CD14-positive monocyte (primary cell): ENCODE measurements at regions not wholly inside any gene's neighbourhood (a gene's known extent, or its start where the extent isn't known, plus 50 kb on each side); places are given as distances from the start of the nearest gene placed in this dataset.

ENCODE experiments used
- DNase-seq, 3 donors: peaks; one replicate each; pipeline ENCODE4 v3.0.0-alpha.2; 2011 to 2022
- H2AFZ ChIP-seq: 2 replicates; pipeline ENCODE4 v1.6.0; 2012; ENCODE audit warnings: mild to moderate bottlenecking, low read depth, low read length, inconsistent platforms; ENCODE audit not compliant: insufficient read depth, poor library complexity, severe bottlenecking
- H3K27ac ChIP-seq, 2 donors: 1 replicate in 1 of 2; 2 replicates in 1 of 2; pipeline ENCODE4 v1.5.1; 2012 to 2013; ENCODE audit warnings: low read length in 2 of 2, control low read depth in 1 of 2, inconsistent platforms in 1 of 2, low read depth in 1 of 2, mild to moderate bottlenecking in 1 of 2
- H3K27me3 ChIP-seq, 2 donors: one replicate each; pipeline versions ENCODE4 v1.6.0 to v1.6.1; 2011 to 2013; ENCODE audit warnings: low read length in 2 of 2; ENCODE audit not compliant: control insufficient read depth in 2 of 2, insufficient read depth in 2 of 2
- H3K36me3 ChIP-seq, 2 donors: replicated peaks in 1 of 2; 1 replicate in 1 of 2; 2 replicates in 1 of 2; pipeline versions ENCODE4 v1.5.1 to v1.6.1; 2012 to 2013; ENCODE audit warnings: low read length in 2 of 2, control low read depth in 1 of 2, inconsistent platforms in 1 of 2, mild to moderate bottlenecking in 1 of 2; ENCODE audit not compliant: insufficient read depth in 2 of 2, control insufficient read depth in 1 of 2
- H3K4me1 ChIP-seq, 2 donors: 1 replicate in 1 of 2; 2 replicates in 1 of 2; pipeline versions ENCODE4 v1.5.1 to v1.6.1; 2012 to 2013; ENCODE audit warnings: low read length in 2 of 2, control low read depth in 1 of 2, inconsistent platforms in 1 of 2, mild to moderate bottlenecking in 1 of 2, moderate library complexity in 1 of 2; ENCODE audit not compliant: insufficient read depth in 2 of 2, control insufficient read depth in 1 of 2
- H3K4me2 ChIP-seq: replicated peaks from 2 replicates; pipeline ENCODE3; 2012; ENCODE audit warnings: low read length, moderate library complexity, mild to moderate bottlenecking; ENCODE audit not compliant: poor library complexity, severe bottlenecking; ENCODE audit errors: extremely low read depth
- H3K4me3 ChIP-seq, 3 experiments: fragments of 200-600 bp in 1 of 3; sonication (generic) in 1 of 3; replicated peaks in 1 of 3; 1 replicate in 2 of 3; 2 replicates in 1 of 3; pipeline ENCODE4 v1.5.1; 2011 to 2013; ENCODE audit warnings: low read length in 3 of 3, mild to moderate bottlenecking in 3 of 3, control low read depth in 2 of 3, low read depth in 2 of 3, inconsistent platforms in 1 of 3, moderate library complexity in 1 of 3
- H3K79me2 ChIP-seq: 2 replicates; pipeline ENCODE4 v1.6.0; 2012; ENCODE audit warnings: mild to moderate bottlenecking, control low read depth, inconsistent platforms, low read length, moderate library complexity; ENCODE audit not compliant: insufficient read depth
- H3K9ac ChIP-seq: 2 replicates; pipeline ENCODE4 v1.6.0; 2017; ENCODE audit warnings: low read length, mild to moderate bottlenecking; ENCODE audit not compliant: insufficient read depth, poor library complexity, severe bottlenecking
- H3K9me3 ChIP-seq, 2 donors: replicated peaks in 1 of 2; 1 replicate in 1 of 2; 2 replicates in 1 of 2; pipeline versions ENCODE4 v1.5.1 to v1.6.1; 2012 to 2013; ENCODE audit warnings: low read length in 2 of 2, control low read depth in 1 of 2; ENCODE audit not compliant: control insufficient read depth in 1 of 2, insufficient read depth in 1 of 2
- H4K20me1 ChIP-seq: 2 replicates; pipeline ENCODE4 v1.6.0; 2012; ENCODE audit warnings: mild to moderate bottlenecking, low read length, control low read depth, moderate library complexity; ENCODE audit not compliant: insufficient read depth
- H3K27ac Mint-ChIP-seq, 7 donors: one replicate each; pipeline ENCODE4 v1.8.0; 2020; ENCODE audit warnings: mild to moderate bottlenecking in 7 of 7, mixed read lengths in 7 of 7, moderate library complexity in 6 of 7, inconsistent platforms in 2 of 7
- H3K27me3 Mint-ChIP-seq, 3 donors: one replicate each; pipeline ENCODE4 v1.8.0; 2021 to 2022; ENCODE audit warnings: low read depth in 3 of 3, mild to moderate bottlenecking in 3 of 3, mixed read lengths in 3 of 3, moderate library complexity in 3 of 3, inconsistent platforms in 1 of 3
- H3K36me3 Mint-ChIP-seq, 2 donors: one replicate each; pipeline ENCODE4 v1.8.0; 2020; ENCODE audit warnings: mixed read lengths in 2 of 2, inconsistent platforms in 1 of 2, mild to moderate bottlenecking in 1 of 2
- H3K4me1 Mint-ChIP-seq: one replicate; pipeline ENCODE4 v1.8.0; 2020; ENCODE audit warnings: mild to moderate bottlenecking, mixed read lengths
- H3K4me3 Mint-ChIP-seq, 2 donors: one replicate each; pipeline ENCODE4 v1.8.0; 2020; ENCODE audit warnings: mild to moderate bottlenecking in 2 of 2, mixed read lengths in 2 of 2, moderate library complexity in 1 of 2
- H3K9me3 Mint-ChIP-seq, 7 donors: one replicate each; pipeline ENCODE4 v1.8.0; 2020 to 2022; ENCODE audit warnings: mixed read lengths in 7 of 7, mild to moderate bottlenecking in 6 of 7, moderate library complexity in 6 of 7, inconsistent platforms in 2 of 7
- CTCF ChIP-seq: fragments of 200-600 bp; IDR thresholded peaks from one replicate; pipeline ENCODE4 v1.8.0; 2022; ENCODE audit warnings: antibody characterized with exemption, mild to moderate bottlenecking
- WGBS: methylation state at CpG from one replicate; pipeline ENCODE4 v1.1.5; 2013; ENCODE audit warnings: missing lambda C conversion rate; ENCODE audit not compliant: insufficient coverage; 5-methylcytosine and 5-hydroxymethylcytosine counted together
- intact Hi-C, 2 donors: fragments of 100-400 bp; cut with micrococcal nuclease; formaldehyde crosslinking; loops; one replicate each; pipeline versions ENCODE4 v1.15.0 to v1.15.1; 2023

- no peaks in the 10 kb centered on the region for H4K20me1 ChIP-seq
- no peaks in the 10 kb centered on the region for H3K36me3 ChIP-seq
- no peak overlapping the region for H3K4me2 ChIP-seq
- Mint-ChIP-seq H3K27ac (no peak overlapping the region), H3K4me3 (no peak overlapping the region), H3K36me3 (no peaks in the 10 kb centered on the region), H3K4me1 (no peaks in the 10 kb centered on the region), H3K9me3 (peaks cover 0 to 5% (median 2%) of the 10 kb centered on the region in 7 donors), H3K27me3 (no peaks in the 10 kb centered on the region)
- no peak for TF ChIP-seq CTCF
- WGBS = 100% methylated on average over 2 of the region's 2 CpGs
- DNase-seq = no peak
- no peaks in the 10 kb centered on the region for H3K4me1 ChIP-seq
- no peak overlapping the region for H2AFZ ChIP-seq
- no peak overlapping the region for H3K27ac ChIP-seq
- no peak overlapping the region for H3K9ac ChIP-seq
- intact Hi-C loops = no loop called here
- no peak overlapping the region for H3K4me3 ChIP-seq
- peaks cover 0 to 9% of the 10 kb centered on the region in 2 donors for H3K9me3 ChIP-seq
- H3K79me2 ChIP-seq = no peaks in the 10 kb centered on the region
- H3K27me3 ChIP-seq = no peaks in the 10 kb centered on the region
These were observed 1374.5 kb upstream of the NXPH2 start for GRCh38 chr2:140154706-140155105.

GRCh38 chr2:140154271-140154670 lies 1374.1 kb upstream of the NXPH2 start:
- Mint-ChIP-seq H3K4me3 (no peak overlapping the region), H3K36me3 (no peaks in the 10 kb centered on the region), H3K4me1 (no peaks in the 10 kb centered on the region), H3K27me3 (no peaks in the 10 kb centered on the region), H3K9me3 (peaks cover 0 to 5% (median 2%) of the 10 kb centered on the region in 7 donors), H3K27ac (no peak overlapping the region)
- H3K4me2 ChIP-seq = no peak overlapping the region
- no peak for DNase-seq
- intact Hi-C loops = no loop called here
- H3K36me3 ChIP-seq = no peaks in the 10 kb centered on the region
- no peaks in the 10 kb centered on the region for H3K27me3 ChIP-seq
- H3K4me1 ChIP-seq = no peaks in the 10 kb centered on the region
- no peaks in the 10 kb centered on the region for H3K79me2 ChIP-seq
- no peak overlapping the region for H3K9ac ChIP-seq
- H2AFZ ChIP-seq = no peak overlapping the region
- peaks cover 0 to 9% of the 10 kb centered on the region in 2 donors for H3K9me3 ChIP-seq
- 90% methylated on average over 2 of the region's 5 CpGs for WGBS
- H3K27ac ChIP-seq = no peak overlapping the region
- no peak overlapping the region for H3K4me3 ChIP-seq
- no peak for TF ChIP-seq CTCF
- H4K20me1 ChIP-seq = no peaks in the 10 kb centered on the region
